Neural crest cell (in vitro differentiated cells): ENCODE measurements at regions not wholly inside any gene's neighbourhood (a gene's known extent, or its start where the extent isn't known, plus 50 kb on each side); places are given as distances from the start of the nearest gene placed in this dataset.

Experiments
- DNase-seq: peaks from one replicate; pipeline ENCODE4 v3.0.0; 2021; ENCODE audit warnings: low read depth, mixed read lengths, low spot score
- H3K27ac Mint-ChIP-seq: one replicate; pipeline ENCODE4 v1.8.0; 2021; ENCODE audit warnings: mild to moderate bottlenecking, mixed read lengths; ENCODE audit not compliant: unreplicated experiment
- H3K27me3 Mint-ChIP-seq: 2 replicates; pipeline ENCODE4 v1.8.0; 2021; ENCODE audit warnings: low read depth, mild to moderate bottlenecking, mixed read lengths
- H3K36me3 Mint-ChIP-seq: 2 replicates; pipeline ENCODE4 v1.8.0; 2021; ENCODE audit warnings: low read depth, mild to moderate bottlenecking, mixed read lengths
- H3K4me1 Mint-ChIP-seq: 2 replicates; pipeline ENCODE4 v1.8.0; 2021; ENCODE audit warnings: mixed read lengths
- H3K4me3 Mint-ChIP-seq: one replicate; pipeline ENCODE4 v1.8.0; 2021; ENCODE audit warnings: mild to moderate bottlenecking, mixed read lengths
- H3K9me3 Mint-ChIP-seq: 2 replicates; pipeline ENCODE4 v1.8.0; 2021; ENCODE audit warnings: mixed read lengths
- TF ChIP-seq, protein P1 (sequence below): fragments of 200-600 bp; sonication (generic); conservative IDR thresholded peaks from 2 replicates; pipeline ENCODE4 v1.5.0; 2021; ENCODE audit warnings: antibody characterized with exemption, mild to moderate bottlenecking

DNA sequence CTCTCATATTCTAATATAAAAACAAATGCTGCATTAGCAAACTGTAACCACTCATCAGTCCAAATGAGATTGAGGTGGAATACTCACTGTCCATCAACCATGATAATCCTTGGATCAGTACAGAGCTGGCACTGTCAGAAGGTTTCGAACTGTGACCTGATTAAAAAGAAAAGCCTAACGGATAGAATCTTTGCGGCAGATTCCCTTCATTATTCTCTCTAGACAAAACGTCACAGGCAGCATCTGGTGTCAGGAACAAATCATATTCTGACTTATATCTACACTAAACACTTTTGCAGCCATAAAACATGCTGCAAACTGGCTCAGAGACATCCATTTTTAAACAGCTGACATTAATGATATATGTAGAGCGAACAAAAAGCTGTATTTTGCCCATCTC lies 677.7 kb upstream of the NXPH2 start:
- H3K4me1 Mint-ChIP-seq = peaks cover 13% of the 10 kb centered on the region

DNA sequence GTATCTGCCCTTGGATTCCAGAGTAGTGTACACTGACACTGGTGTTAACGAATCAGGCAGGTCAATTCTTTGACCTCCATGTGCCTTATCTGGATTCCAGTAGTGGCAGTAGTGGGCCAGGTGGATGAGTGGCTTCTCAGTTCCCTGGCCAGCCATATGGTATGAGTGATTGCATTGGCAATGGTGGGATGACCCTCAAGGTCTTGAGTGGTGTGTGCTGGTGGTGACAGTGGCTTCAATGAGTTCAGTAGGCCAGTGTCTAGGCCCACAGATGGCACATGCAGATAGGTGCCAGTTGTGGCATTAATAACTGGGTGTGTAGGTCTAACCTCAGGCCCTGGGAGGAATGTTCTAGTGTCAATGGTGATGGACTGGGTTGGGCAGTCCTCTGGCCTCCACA lies 674.1 kb upstream of the NXPH2 start:
- TF ChIP-seq, protein P1, sequence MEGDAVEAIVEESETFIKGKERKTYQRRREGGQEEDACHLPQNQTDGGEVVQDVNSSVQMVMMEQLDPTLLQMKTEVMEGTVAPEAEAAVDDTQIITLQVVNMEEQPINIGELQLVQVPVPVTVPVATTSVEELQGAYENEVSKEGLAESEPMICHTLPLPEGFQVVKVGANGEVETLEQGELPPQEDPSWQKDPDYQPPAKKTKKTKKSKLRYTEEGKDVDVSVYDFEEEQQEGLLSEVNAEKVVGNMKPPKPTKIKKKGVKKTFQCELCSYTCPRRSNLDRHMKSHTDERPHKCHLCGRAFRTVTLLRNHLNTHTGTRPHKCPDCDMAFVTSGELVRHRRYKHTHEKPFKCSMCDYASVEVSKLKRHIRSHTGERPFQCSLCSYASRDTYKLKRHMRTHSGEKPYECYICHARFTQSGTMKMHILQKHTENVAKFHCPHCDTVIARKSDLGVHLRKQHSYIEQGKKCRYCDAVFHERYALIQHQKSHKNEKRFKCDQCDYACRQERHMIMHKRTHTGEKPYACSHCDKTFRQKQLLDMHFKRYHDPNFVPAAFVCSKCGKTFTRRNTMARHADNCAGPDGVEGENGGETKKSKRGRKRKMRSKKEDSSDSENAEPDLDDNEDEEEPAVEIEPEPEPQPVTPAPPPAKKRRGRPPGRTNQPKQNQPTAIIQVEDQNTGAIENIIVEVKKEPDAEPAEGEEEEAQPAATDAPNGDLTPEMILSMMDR = no peak
- no peak overlapping the region for H3K27ac Mint-ChIP-seq
- no peaks in the 10 kb centered on the region for H3K27me3 Mint-ChIP-seq
- H3K9me3 Mint-ChIP-seq = peaks cover 18% of the 10 kb centered on the region
- H3K4me3 Mint-ChIP-seq = no peak overlapping the region
- peaks cover 9% of the 10 kb centered on the region for H3K36me3 Mint-ChIP-seq
- peaks cover 6% of the 10 kb centered on the region for H3K4me1 Mint-ChIP-seq
- DNase-seq = no peak

More for the DNA sequence above, 677.7 kb upstream of the NXPH2 start:
- no peak overlapping the region for H3K4me3 Mint-ChIP-seq
- DNase-seq = no peak
- H3K36me3 Mint-ChIP-seq = peaks cover 6% of the 10 kb centered on the region
- no peak overlapping the region for H3K27ac Mint-ChIP-seq
- TF ChIP-seq, protein P1 = no peak
- H3K9me3 Mint-ChIP-seq = peaks cover 7% of the 10 kb centered on the region
- H3K27me3 Mint-ChIP-seq = no peaks in the 10 kb centered on the region

DNA sequence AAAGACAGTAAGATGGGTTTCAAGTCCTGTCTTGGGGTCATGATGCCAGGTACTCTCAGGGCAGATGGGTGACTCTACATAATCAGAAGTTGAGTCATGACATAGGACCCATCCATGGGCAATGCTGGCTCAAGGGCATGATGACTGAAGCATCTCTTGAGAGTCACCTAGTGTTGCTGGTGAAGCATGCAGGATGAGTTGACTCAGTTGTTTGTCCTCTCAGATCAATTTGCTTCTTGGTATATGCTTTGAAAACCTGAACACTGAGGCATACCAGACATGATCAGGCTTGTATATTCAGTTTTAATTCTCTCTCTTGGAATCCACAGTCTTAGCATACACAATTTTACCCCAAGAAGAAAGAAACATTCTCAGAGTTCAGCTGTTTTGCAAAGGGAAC lies 658.9 kb upstream of the NXPH2 start:
- TF ChIP-seq, protein P1 = no peak
- Mint-ChIP-seq H3K9me3 (no peaks in the 10 kb centered on the region), H3K4me3 (no peak overlapping the region), H3K27me3 (no peaks in the 10 kb centered on the region), H3K36me3 (peaks cover 4% of the 10 kb centered on the region), H3K27ac (peak overlapping the region; percentile 58), H3K4me1 (peaks cover 21% of the 10 kb centered on the region)
- no peak for DNase-seq

DNA sequence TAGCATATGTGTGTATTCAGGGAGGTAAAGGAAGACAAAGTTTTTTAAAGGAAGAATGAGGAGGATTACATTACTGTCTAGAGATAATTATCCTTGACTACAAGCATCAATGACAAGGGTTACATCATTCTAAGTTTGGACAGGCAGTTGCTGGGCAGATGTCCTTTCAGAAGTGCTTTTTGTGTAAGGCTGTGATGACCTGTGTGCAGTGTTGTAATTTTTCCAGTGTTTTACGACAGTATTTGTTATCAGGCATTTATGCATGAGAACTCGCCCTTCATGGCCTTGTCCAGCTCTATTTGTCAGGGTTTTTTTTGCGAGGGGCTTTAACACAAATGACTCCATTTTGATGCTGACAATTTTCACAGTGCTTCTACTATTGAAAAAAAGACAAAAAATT lies 658.3 kb upstream of the NXPH2 start:
- TF ChIP-seq, protein P1 = no peak

DNA sequence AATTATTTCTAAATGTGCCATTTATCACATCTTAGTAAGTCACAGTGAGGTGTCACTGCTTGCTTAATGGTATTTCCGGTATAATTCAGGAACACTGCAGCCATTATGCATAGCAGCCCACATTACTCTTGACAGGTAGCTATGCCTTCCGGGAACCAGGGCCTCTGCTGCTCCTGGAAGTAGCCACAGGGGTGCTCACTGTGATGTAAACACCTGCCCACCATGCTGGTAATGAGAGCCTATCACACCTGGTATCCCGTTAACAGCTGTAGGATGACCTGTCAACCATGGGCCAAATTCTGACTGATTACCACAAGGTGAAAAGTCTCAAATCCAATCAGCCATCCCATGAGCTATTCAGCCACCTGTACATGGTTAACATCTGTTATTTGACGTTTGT lies 647.0 kb upstream of the NXPH2 start:
- Mint-ChIP-seq H3K27ac (no peak overlapping the region), H3K9me3 (no peaks in the 10 kb centered on the region), H3K4me3 (no peak overlapping the region), H3K4me1 (peaks cover 1% of the 10 kb centered on the region), H3K27me3 (no peaks in the 10 kb centered on the region), H3K36me3 (no peaks in the 10 kb centered on the region)
- no peak for DNase-seq
- TF ChIP-seq, protein P1 = no peak

More for the DNA sequence above, 658.3 kb upstream of the NXPH2 start:
- H3K27me3 Mint-ChIP-seq = no peaks in the 10 kb centered on the region
- no peak overlapping the region for H3K4me3 Mint-ChIP-seq
- DNase-seq = no peak
- H3K27ac Mint-ChIP-seq = no peak overlapping the region
- H3K9me3 Mint-ChIP-seq = no peaks in the 10 kb centered on the region
- peaks cover 21% of the 10 kb centered on the region for H3K4me1 Mint-ChIP-seq
- peaks cover 4% of the 10 kb centered on the region for H3K36me3 Mint-ChIP-seq

DNA sequence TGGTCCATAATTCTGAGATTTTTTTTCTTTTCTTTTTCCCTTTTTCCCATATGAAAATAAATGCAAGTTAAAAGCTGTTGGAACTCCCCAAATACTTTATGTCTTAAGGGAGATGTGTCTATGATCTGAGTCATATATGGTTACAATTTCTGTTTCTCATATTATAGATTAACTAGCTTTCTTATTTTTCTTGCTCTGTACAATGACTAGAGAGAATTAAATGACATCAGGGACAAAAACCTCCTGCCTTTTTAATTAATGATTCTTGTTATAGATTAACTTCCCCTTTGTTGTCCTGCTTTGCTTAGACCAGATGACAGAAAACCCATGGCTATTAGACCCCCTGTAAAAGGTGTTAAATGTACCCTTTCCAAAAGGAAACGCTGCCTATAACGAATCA lies 643.9 kb upstream of the NXPH2 start:
- TF ChIP-seq, protein P1 = no peak
- no peak overlapping the region for H3K27ac Mint-ChIP-seq
- H3K4me3 Mint-ChIP-seq = no peak overlapping the region
- no peaks in the 10 kb centered on the region for H3K36me3 Mint-ChIP-seq
- no peaks in the 10 kb centered on the region for H3K9me3 Mint-ChIP-seq
- no peak for DNase-seq
- H3K4me1 Mint-ChIP-seq = no peaks in the 10 kb centered on the region
- no peaks in the 10 kb centered on the region for H3K27me3 Mint-ChIP-seq
